Fibroblast of villous mesenchyme (primary cell): ENCODE measurements at regions not wholly inside any gene's neighbourhood (a gene's known extent, or its start where the extent isn't known, plus 50 kb on each side); places are given as distances from the start of the nearest gene placed in this dataset. TPM values are rescaled to one million over a fixed set of nuclear protein-coding genes. Genes with fewer than 3 reads are reported as not detected.

Experiments
- small RNA-seq: library from RNA; depleted of rRNA; stranded (forward); fragments of <200 nt; gene quantifications from one replicate; pipeline ENCODE3, GENCODE V24; 2012

Small RNAs in the stretch of these regions (small RNA-seq; reads per million reads assigned to genes)
- not detected for gene RN7SL680P
